ENCODE measurements at regions not wholly inside any gene's neighbourhood (a gene's known extent, or its start where the extent isn't known, plus 50 kb on each side); places are given as distances from the start of the nearest gene placed in this dataset.

- TF ChIP-seq, protein P1, sequence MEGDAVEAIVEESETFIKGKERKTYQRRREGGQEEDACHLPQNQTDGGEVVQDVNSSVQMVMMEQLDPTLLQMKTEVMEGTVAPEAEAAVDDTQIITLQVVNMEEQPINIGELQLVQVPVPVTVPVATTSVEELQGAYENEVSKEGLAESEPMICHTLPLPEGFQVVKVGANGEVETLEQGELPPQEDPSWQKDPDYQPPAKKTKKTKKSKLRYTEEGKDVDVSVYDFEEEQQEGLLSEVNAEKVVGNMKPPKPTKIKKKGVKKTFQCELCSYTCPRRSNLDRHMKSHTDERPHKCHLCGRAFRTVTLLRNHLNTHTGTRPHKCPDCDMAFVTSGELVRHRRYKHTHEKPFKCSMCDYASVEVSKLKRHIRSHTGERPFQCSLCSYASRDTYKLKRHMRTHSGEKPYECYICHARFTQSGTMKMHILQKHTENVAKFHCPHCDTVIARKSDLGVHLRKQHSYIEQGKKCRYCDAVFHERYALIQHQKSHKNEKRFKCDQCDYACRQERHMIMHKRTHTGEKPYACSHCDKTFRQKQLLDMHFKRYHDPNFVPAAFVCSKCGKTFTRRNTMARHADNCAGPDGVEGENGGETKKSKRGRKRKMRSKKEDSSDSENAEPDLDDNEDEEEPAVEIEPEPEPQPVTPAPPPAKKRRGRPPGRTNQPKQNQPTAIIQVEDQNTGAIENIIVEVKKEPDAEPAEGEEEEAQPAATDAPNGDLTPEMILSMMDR (IDR thresholded peaks at IDR 0.05), result no peak
- TF ChIP-seq POLR2A (IDR thresholded peaks at IDR 0.05), result no peak
These were observed 79.2 kb upstream of the MAMDC2 start for GRCh38 chr9:69964446-69964845.
